HG03432 (cell line): ENCODE measurements at regions not wholly inside any gene's neighbourhood (a gene's known extent, or its start where the extent isn't known, plus 50 kb on each side); places are given as distances from the start of the nearest gene placed in this dataset.
"Not testable (repeated sequence)": the region's sequence is repeated elsewhere in the genome, so short reads cannot be mapped to it uniquely, and the experiment has no call there.

Source experiments
- ATAC-seq: cut with Tn5 transposase; IDR thresholded peaks from one replicate; pipeline ENCODE4 v1.9.1; 2021; ENCODE audit warnings: mild to moderate bottlenecking, moderate library complexity; ENCODE audit not compliant: unreplicated experiment

DNA sequence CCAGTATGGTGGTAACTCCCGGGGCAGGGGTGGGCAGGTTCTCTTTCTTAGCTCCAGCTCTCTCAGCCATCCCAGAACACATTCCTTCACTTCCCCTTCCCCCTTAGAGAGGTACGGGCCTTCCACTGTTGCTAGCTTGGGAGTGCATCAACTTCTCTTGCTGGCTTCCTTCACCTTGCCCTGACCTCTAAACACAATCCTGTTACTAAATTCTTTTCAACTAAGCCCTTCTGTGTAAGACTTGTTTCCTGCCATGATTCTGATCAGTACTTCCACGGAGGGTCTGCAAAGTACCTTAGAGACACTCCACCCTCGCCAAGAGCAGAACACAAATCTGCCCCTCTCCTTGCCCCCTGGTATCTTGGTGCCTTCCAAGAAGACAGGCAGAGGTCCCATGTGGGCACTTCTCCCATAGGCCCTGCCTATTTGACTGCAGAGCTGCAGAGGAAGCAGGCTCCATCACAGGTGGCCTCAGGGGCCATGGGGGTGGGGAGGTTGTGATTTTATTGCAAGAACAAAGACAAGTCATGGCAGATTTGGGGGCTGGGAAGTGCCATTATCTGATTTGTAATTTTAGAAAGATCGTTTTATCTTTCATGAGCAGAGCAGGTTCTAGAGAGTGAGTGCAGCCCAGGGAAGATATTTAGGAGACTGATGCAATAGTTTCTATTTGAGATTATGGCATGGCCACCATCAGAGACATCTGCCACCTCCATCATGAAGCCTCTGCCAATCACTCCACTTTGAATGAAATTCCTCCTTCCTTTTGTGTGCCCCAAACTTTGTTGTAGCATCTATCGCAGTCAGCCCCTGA lies 182.5 kb upstream of the JUN start:
- ATAC-seq, result no peak

DNA sequence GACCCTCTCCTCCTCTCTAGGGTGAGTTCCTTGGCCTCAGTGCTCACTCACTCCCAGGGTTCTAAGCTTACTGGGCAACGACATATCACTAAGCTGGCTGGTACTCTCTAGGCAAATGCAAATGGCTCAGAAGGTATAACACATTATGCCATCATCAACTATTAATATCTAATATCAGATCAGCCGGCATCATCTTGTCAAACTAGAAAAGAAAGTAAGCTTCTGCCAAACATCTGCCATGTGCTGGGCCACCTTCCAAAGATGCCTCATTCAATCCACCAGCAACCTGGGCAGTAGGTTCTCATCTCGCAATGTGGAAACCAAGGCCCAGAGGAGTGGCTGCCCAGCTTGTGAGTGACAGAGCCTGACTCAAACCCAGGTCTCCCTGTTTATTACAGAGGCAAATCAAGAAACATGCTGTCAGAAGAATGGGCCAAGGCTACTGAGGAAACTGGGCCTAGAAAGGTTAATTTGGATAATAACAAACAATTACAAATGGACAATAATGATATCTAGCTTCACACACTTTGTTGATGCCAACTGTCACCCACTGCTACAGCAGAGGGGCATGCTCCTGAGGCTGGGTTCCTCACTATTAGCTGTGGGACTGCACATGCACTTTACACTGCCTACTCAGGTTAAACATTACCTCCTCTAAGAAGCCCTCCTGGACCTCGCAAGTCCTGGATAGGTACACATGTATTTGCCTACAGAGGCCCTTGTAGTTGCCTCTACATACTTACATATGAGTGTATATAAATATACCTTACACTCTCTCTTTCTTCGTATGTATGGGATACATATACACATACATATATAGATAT lies 183.3 kb upstream of the JUN start:
- no peak for ATAC-seq

DNA sequence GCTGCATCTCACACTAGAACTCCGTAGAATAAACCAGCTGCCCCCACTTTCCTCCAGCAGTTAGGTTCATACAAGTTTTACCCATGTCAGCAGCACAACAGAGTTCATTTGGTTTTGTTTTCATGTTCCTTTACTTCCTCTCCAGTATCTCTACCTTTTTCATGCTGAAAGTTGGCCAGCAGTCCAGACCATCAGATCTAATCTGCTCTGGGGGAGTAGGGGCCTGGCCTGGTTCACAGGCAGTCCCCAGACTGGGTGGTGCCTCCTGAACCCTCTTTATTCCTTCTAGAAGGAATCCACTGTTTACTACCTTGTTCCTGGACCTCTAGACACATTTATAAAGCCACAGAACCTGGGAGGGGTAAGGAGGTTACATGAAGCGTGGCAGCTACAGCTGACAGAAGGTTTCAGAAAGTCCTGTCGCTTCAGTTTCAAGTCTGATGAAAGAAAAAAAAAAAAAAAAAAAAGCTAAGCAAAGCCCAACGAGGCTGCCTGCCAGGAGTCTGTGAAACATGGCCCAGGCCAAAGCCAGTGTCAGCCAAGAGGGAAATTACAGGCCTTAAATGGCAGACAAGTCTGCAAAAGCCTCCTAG lies 184.6 kb upstream of the JUN start:
- peak; percentile 91 for ATAC-seq

DNA sequence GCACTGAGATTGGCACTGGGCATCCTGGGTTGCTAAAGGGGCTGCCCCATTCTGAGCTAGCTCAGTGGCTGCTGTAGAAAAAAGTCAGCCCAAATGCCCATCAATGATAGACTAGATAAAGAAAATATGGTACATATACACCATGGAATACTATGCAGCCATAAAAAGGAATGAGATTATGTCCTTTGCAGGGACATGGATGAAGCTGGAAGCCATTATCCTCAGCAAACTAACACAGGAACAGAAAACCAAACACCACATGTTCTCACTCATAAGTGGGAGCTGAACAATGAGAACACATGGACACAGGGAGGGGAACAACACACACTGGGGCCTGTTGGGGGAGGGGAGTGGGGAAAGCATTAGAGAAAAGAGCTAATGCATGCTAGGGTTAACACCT lies 185.3 kb upstream of the JUN start:
- ATAC-seq, result not testable (repeated sequence)

DNA sequence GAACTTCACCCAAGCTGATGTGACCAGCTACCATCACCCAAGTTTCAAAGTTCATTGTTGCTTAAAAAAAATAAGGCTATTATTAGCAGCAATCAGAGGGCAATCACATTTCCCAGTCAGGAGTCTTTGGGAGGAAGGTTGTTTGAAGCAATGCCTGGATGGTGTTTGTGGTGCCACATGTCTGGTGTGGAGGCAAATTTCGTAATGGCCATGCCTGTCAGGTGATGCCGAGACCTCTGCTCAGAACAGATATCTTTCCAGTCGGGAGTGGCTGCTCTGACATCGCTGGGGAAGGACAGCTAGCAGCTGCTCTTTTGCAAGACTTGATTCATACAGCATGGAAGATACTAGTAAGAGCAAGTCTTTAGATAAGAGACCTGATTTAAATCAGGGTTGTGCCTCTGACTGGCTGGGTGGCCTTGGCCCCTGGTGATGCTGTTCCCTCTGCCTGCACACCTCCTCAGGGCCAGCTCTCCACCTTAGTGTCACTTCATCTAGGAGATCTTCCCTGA lies 187.8 kb upstream of the JUN start:
- no peak for ATAC-seq

DNA sequence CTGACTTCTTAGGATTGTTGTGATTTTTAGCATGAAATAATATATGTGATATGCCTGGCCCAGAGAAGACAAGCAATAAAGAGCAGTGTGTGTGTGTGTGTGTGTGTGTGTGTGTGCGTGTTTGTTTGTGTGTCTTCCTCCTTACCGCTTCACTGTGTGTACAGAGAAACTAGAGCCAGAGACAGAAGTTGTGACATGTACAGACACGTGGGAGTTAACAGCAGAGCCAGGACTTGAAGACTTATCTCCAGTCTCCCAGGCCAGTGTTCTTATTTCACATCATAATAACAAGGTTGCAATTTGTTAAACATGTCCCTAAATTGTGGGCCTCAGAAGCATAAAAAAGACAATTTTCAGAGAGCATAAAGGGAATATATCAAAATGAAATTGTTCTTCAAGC lies 192.0 kb upstream of the JUN start:
- ATAC-seq, result no peak

DNA sequence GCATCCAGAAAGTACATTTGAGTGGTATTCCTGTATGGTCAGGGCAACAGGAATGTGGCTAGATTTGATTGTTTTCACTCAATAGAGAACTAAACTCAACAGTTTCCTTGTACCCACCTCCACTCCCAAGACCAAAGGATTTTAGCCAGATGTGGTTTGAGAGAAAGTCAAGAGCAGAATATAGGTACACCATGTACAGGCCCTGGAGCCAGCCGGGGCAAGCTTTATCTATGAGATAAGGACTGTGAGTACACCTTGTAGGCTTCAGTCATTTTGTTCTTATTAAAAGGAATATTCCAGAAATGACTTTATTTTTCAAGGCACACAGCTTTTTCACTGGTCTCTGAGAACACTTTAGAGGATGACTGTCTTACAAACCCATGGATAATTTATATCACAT lies 192.4 kb upstream of the JUN start:
- ATAC-seq, result no peak

DNA sequence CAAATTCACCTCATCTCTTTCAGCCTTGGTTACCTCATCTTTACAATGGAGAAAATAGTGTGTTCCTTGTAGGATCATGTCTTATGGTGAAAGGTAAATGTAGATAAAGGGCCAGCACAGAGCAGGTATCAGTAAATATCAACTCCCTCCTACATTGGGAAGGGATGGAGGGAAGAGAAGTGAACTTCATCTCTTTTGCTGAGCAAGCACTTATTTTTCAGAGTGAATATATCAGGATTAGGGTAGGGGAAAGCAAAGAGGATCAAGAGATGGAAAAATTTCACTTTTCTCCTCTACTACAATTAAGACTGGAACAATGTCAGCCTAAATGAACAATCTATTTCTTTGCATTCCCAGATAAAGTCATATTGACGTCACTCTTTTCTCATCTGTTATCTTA lies 193.8 kb upstream of the JUN start:
- ATAC-seq, result no peak

DNA sequence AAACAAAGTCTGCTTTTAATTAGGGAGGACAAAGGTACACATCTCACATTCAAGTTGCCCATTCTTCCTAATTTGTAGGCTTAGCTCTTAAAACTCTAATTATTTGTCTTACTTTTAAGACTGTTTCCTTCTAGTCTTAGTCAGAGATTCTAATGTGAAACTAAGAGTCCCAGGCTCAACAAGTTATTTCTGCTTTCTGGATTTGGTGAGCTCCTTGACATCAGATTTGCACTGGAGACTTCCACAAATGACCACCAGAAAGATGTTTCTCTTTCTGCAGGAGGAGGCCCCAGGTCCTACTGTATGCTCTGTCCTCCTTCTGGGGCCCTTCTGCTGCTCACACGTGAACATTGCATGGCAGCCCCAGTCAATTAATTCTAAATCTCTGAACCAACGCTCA lies 194.2 kb upstream of the JUN start:
- ATAC-seq, result no peak

DNA sequence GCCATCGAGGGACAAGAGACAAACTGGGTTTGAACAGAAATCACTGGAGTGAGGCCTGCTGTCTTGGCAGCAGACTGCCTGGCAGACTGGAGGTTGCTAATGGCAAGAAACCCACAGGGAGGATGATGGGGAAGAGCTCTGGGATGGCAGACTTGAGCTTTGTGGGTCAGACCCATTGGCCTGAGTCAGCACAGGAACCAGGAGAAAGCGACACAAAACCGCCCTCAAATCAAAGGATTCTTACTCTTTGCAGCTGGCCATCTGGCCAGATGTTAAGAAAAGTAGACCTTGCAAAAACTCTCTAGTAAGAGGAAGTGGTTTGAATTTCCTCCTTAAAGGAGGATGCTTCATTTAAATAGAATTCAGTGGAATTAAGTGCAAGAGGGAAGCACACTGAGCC lies 195.2 kb upstream of the JUN start:
- no peak for ATAC-seq

DNA sequence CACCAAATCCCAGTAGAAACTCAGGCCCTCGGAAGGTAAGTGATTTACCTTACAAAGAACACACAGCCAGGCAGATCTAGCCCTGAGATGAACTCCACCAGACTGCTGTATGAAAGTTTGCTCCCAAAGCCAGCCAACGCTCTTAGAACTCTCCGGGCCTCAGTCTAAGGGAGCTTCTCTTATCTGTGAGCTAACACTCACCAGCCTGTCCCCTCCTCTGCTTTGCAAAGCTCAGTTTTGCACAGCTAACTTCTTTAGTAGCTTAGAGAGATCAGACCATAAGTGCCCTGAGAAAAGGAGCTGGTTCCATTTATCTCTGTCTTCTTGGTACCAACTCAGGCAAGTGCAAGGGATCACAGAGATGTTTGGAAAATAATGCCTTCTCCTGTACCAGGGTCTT lies 195.8 kb upstream of the JUN start:
- ATAC-seq, result no peak

DNA sequence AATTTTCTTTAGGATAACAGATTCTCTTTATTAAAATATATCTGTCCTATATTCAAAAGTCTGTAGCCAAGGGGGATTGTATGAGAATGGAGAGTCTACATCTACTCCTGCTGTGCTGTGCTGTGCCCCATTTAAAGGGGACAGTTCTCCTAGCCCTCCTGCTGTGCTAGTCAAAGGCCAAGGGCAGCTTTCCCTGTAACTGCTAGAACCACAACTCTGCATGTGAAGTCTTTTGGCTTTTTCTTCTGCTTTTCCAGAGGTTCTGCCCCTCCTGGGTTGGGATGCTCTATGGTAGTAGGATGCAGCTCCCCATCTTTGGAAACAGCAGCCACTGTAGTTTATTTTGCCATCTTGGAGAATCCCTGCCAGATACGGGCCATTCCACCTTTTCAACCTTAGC lies 197.5 kb upstream of the JUN start:
- no peak for ATAC-seq

DNA sequence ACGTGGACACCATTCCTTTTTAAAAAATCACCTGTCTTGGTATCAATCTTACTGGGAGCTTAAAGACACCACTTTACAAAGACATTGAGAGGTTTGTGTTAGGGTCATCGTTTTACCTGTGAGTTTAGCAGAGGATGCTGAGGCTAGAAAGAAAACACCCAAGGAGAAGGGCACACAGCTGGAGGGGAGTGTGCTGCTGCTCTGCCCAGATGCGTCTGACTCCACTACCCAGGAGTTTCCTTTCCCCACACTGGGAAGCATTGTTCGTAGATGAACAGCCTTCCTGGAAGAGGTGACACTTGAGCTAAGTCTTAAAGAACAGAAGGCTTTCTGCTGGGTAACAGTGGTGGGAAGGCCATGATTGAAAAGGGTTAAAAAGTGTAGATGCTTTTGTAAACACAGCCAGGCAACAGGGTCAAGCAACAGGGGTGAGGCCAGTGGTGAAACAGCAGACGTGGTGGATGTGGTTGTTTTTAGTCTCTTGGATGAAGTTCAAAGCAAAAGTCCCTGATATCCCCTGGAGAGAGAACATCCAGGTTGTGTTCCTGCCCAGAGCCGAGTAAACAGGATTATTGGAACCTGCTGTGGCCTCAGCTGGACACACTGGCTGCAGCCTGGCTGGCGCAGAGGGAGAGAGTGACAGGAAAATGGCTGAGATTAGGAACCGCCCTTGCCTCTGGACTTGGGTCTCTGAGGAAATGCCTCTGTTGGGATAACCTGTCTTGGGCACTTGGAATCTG lies 198.6 kb upstream of the JUN start:
- no peak for ATAC-seq

DNA sequence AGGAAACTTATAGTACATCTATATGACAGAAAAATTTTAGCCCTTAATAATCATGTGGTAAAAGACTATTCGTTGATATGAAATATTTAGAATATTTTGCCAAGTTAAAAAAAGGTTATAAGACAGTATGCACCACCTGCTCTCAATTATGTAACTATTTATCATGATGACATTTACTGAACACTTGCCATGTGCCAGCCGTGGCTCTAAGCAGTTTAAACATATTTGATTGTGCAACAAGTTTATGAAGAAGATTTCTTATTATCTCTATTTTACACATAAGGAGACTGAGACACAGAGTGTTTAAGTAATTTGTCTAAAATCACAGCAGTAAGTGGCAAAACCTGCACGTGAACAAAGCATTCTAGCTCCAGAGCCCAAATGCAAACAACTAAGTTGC lies 199.3 kb upstream of the JUN start:
- ATAC-seq, result no peak

DNA sequence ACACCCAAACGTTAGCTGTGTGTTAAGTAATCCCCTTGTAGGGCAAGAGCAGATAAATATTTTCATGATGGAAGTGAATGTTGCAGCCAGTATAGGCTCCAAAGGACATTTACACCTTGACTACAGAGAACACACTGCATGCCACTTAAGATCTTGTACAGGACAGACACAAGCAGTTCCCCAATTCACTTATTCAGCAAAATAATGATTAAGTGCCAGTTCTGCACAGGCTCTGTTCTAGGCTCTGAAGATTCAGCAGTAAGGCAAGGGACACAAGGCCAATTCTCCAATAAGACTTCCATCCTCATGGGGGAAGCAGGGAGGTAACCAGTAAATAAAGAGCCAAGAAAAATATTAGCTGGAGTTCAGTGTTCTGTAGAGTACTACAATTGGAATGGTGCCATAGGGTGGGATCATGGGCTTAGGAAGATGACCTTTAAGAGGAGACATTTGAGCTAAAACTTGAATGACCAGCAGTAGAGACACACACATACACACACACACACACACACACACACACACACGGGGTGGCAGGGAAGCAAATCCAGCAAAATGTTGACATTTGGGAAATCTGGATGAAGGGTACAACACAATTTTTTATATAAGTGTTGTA lies 199.9 kb upstream of the JUN start:
- no peak for ATAC-seq

DNA sequence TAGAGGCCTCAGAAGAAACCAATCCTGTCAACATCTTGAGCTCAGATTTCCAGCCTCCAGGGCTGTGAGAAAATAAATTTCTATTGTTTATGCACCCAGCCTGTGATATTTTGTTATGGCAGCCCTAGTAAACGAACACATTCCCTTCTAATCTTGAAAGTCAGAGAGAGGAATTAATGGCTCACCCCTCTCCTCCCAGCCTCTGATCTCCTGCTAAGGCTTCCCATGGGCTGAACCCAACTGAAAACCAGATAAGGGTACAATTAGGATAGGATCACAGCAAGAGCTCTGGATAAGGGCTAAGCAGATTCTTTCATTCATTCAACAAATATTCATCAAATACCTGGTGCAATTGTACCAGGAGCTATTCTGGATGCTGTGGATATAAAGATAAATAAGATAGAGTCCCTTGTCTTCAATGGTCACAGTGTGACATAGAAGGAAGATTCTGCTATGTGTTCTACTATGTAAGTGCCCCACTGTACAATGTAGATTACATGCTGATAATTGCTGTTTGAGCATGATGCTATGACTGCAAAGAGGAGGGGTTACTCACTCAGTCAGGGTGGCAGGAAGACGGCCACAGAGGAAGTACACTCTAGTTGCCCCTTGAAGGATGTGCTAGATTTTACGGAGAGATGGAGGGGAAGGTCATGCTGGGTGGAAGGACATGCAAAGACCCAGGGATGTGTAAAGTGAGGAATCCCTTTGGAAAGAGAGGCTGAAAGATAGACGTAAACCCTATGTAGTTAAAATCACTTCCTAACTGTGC lies 203.3 kb upstream of the JUN start:
- no peak for ATAC-seq

DNA sequence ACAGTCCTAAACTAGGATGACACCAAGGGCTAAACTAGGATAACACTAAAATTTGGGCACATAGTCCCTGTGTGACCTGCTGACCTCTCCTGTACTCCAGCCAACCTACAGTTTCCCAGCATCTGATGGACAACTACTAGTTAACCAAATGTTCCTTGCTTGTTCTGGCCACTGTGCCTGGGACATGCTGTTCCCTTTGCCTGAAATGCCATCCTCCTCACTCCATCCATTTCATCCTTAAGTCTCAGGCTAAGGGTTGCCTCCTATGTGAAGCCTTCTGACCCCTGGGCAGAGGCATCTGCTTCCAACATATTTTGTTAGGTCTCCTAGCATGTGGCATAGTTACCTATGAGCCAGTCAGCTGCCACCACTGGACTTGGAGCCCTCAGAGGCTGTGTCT lies 204.9 kb upstream of the JUN start:
- no peak for ATAC-seq

DNA sequence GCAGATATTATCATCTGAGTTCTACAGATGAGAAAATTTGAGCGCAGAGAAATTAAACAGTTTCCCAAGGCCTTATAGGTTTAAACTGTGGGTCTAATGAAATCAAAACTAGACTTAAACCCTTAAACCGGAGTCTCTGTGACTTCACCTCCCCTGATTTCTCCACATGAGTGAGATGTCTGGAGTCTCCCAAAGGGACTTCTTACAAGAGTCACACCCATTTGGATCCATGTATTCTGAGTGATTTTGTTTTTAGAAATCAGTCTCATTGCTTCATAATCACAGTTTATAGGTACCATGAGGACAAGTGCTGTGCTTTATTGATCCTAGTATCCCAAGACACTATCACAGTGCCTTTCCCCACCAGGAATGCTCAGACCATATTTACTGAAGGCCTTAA lies 206.0 kb upstream of the JUN start:
- ATAC-seq, result no peak

DNA sequence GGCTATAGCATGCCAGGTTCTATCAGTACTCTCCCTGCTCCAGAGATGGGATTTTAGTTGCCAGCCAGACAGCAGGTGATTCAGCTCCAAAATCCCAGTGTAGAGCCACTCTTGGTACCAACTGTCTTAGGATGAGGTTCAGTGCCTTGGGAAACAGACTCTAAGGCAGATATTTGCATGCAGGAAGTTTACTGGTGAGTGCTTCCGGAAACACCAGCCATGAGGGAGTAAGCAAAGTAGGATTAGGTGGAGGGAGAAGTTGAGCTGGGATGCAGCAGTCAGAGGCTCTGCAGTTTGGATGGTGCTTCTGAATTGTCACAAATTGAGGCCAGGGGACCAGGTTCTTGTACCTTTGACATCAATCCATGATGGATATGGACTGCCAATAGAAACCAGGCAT lies 207.5 kb upstream of the JUN start:
- ATAC-seq, result no peak

DNA sequence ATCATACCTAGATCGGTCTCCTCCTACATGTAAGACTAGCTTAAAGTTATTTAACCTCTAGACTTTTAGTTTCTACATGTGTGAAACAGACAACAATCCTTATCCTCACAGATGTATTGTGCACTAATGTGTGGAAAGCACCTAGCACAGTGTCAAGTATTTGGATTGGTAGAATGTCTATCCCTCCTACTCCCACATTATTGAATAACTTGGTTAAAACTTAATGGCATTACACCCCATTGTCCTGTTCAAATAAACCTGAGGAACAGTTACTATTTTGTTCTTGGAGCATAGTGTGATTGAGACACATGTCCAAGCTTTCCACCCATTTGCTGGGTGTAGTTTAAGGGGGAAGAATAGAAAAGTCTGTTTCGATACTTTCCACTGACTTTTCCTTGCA lies 208.8 kb upstream of the JUN start:
- no peak for ATAC-seq
